Fibroblast of lung (primary cell): ENCODE measurements at regions not wholly inside any gene's neighbourhood (a gene's known extent, or its start where the extent isn't known, plus 50 kb on each side); places are given as distances from the start of the nearest gene placed in this dataset.

Source experiments
- CTCF ChIP-seq, 2 donors: IDR thresholded peaks in 1 of 2; conservative IDR thresholded peaks in 1 of 2; 1 replicate in 1 of 2; 2 replicates in 1 of 2; pipeline ENCODE4 v1.5.1; 2011 to 2012; ENCODE audit warnings: low read length in 2 of 2, control low read depth in 1 of 2, inconsistent platforms in 1 of 2, low read depth in 1 of 2, mild to moderate bottlenecking in 1 of 2
- EZH2 ChIP-seq: IDR thresholded peaks from 2 replicates; pipeline ENCODE4 v1.5.1; 2012; ENCODE audit warnings: low read length, control low read depth, mild to moderate bottlenecking; ENCODE audit errors: missing control alignments

DNA sequence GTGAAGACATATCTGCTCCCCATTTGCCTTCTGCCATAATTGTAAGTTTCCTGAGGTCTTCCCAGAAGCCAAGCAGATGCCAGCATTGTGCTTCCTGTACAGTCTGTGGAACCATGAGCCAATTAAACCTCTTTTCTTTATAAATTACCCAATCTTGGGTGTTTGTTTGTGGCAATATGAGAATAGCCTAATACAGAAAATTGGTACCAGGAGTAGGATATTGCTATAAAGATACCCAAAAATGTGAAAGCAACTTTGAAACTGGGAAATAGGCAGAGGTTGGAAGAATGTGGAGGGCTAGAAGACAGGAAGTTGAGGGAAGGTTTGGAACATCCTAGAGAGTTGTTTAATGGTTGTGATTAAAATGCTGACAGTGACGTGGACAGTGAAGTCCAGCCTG is 90.8 kb downstream of the HHIPL2 start:
- TF ChIP-seq CTCF (conservative IDR thresholded peaks at IDR 0.05 in 1 of 2, IDR thresholded peaks at IDR 0.05 in 1 of 2; ENCODE audit: low read depth in 1 of 2, low read length in 2 of 2): no peak
- TF ChIP-seq EZH2: no peak
